ENCODE measurements at regions not wholly inside any gene's neighbourhood (a gene's known extent, or its start where the extent isn't known, plus 50 kb on each side); places are given as distances from the start of the nearest gene placed in this dataset.
"Not testable (repeated sequence)": the region's sequence is repeated elsewhere in the genome, so short reads cannot be mapped to it uniquely, and the experiment has no call there.

DNA sequence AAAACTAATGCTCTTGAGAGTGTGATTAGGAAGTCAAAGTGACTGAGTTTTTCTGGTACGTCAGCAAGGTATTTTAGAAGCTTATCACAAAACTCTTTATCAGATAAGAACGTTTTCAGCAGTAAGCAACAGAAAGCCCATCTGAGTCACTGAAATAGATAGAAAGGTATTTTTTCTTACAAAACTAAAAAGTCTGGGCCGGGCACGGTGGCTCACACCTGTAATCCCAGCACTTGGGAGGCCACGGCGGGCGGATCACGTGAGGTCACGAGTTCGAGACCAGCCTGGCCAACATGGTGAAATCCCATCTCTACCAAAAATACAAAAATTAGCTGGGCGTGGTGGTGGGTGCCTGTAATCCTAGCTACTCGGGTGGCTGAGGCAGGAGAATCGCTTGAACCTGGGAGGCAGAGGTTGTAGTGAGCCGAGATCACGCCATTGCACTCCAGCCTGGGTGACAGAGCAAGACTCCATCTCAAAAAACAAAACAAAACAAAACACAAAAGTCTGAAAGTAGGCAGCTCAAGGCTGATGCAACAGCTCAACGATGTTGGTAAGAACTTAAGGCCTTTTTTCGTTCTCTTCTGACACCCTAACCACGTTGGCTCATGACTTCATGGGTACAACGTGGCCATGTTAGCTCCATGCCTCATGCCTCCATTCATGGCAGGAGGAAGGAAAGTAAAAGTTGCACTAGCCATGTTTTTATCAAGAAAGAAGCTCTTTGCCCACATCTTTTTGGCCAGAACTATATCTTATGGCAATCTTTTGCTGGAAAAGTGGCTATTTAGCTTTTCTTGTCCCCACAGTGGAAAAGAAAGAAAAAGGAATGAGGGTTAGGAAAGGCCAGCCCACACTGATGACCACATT lies 129.6 kb downstream of the MAP3K7 start:
- TF ChIP-seq POLR2AphosphoS5, CTCF (IDR thresholded peaks at IDR 0.05): not testable (repeated sequence)
